GM23338 (cell line): ENCODE measurements at regions not wholly inside any gene's neighbourhood (a gene's known extent, or its start where the extent isn't known, plus 50 kb on each side); places are given as distances from the start of the nearest gene placed in this dataset.

ENCODE experiments used
- EZH2 ChIP-seq: fragments of 200-600 bp; sonication (generic); IDR thresholded peaks from one replicate; pipeline ENCODE4 v1.8.0; 2017; ENCODE audit warnings: antibody characterized with exemption, mild to moderate bottlenecking, low read depth; ENCODE audit not compliant: unreplicated experiment
- POLR2AphosphoS5 ChIP-seq: IDR thresholded peaks from 2 replicates; pipeline ENCODE4 v1.6.1; 2016; ENCODE audit warnings: antibody characterized with exemption, low read depth
- TF ChIP-seq, protein P1 (sequence below), 2 experiments: fragments of 200-600 bp in 1 of 2; sonication (generic) in 1 of 2; conservative IDR thresholded peaks; 2 replicates each; pipeline versions ENCODE4 v1.5.1 to v1.6.1; 2016 to 2017; ENCODE audit warnings: antibody characterized with exemption in 2 of 2, low read depth in 2 of 2, mild to moderate bottlenecking in 2 of 2, moderate library complexity in 1 of 2
- TF ChIP-seq, protein P2 (sequence below): IDR thresholded peaks from one replicate; pipeline ENCODE4 v1.6.1; 2018; ENCODE audit warnings: antibody characterized with exemption; ENCODE audit not compliant: unreplicated experiment

DNA sequence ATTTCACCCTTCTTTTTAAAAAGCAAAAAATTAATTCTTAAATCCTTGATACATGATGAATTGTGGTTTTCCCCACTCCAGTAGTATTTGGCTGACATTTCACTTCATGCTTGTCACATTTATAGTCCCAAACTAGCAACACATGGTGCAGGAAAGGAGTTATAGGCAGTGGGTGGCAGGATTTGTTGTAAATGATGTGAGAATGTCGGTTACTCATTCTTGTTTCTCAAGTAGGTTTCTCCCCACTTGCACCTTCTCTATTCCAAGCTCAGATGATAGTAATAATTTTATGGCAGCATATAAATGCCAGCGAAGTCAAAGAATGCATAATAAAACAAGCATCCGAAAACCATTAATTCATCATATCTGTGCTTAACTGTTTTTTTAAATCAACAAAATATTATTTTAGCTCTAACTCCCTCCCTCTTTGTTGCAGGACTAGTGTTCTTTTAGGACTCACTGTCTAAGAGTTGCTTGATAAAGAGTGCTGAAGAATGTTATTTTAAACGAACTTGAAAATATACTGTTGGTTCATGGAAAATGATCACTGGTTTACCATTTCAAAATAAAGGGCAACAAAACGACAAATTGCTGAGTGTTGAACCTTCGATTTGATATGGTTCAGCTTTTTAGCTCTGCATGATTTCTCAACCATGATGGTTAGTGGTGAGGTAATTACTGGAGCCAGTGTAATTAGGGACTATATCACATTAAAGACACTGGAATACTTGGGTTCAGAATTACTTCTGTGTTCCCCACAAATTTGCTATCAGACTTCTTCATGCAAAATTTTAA lies 88.1 kb upstream of the ADAMTSL1 start:
- TF ChIP-seq EZH2 = no peak
- TF ChIP-seq, protein P1, sequence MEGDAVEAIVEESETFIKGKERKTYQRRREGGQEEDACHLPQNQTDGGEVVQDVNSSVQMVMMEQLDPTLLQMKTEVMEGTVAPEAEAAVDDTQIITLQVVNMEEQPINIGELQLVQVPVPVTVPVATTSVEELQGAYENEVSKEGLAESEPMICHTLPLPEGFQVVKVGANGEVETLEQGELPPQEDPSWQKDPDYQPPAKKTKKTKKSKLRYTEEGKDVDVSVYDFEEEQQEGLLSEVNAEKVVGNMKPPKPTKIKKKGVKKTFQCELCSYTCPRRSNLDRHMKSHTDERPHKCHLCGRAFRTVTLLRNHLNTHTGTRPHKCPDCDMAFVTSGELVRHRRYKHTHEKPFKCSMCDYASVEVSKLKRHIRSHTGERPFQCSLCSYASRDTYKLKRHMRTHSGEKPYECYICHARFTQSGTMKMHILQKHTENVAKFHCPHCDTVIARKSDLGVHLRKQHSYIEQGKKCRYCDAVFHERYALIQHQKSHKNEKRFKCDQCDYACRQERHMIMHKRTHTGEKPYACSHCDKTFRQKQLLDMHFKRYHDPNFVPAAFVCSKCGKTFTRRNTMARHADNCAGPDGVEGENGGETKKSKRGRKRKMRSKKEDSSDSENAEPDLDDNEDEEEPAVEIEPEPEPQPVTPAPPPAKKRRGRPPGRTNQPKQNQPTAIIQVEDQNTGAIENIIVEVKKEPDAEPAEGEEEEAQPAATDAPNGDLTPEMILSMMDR (conservative IDR thresholded peaks at IDR 0.05; ENCODE audit: low read depth in 2 of 2) = no peak
- TF ChIP-seq, protein P2, sequence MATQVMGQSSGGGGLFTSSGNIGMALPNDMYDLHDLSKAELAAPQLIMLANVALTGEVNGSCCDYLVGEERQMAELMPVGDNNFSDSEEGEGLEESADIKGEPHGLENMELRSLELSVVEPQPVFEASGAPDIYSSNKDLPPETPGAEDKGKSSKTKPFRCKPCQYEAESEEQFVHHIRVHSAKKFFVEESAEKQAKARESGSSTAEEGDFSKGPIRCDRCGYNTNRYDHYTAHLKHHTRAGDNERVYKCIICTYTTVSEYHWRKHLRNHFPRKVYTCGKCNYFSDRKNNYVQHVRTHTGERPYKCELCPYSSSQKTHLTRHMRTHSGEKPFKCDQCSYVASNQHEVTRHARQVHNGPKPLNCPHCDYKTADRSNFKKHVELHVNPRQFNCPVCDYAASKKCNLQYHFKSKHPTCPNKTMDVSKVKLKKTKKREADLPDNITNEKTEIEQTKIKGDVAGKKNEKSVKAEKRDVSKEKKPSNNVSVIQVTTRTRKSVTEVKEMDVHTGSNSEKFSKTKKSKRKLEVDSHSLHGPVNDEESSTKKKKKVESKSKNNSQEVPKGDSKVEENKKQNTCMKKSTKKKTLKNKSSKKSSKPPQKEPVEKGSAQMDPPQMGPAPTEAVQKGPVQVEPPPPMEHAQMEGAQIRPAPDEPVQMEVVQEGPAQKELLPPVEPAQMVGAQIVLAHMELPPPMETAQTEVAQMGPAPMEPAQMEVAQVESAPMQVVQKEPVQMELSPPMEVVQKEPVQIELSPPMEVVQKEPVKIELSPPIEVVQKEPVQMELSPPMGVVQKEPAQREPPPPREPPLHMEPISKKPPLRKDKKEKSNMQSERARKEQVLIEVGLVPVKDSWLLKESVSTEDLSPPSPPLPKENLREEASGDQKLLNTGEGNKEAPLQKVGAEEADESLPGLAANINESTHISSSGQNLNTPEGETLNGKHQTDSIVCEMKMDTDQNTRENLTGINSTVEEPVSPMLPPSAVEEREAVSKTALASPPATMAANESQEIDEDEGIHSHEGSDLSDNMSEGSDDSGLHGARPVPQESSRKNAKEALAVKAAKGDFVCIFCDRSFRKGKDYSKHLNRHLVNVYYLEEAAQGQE = no peak
- TF ChIP-seq POLR2AphosphoS5 = no peak
